ENCODE measurements at regions not wholly inside any gene's neighbourhood (a gene's known extent, or its start where the extent isn't known, plus 50 kb on each side); places are given as distances from the start of the nearest gene placed in this dataset.

DNA sequence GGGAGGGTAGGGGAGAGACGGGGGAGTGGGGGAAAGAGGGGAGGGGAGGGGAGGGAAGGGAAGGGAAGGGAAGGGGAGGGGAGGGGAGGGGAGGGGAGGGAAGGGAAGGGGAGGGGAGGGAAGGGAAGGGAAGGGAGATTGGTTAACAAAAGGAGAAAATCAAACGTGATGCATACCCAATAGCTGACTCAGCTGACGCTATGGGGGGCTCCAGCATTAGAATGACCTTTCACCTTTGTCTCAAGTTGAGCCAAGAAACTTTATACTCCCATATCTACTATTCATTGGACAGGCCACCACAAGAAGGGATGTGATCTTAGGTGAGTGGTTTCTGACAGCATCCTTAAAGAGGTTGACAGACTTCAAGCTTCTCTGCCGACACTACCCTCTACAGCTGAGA, 432.8 kb upstream of the CDH5 start:
- TF ChIP-seq, protein P1, sequence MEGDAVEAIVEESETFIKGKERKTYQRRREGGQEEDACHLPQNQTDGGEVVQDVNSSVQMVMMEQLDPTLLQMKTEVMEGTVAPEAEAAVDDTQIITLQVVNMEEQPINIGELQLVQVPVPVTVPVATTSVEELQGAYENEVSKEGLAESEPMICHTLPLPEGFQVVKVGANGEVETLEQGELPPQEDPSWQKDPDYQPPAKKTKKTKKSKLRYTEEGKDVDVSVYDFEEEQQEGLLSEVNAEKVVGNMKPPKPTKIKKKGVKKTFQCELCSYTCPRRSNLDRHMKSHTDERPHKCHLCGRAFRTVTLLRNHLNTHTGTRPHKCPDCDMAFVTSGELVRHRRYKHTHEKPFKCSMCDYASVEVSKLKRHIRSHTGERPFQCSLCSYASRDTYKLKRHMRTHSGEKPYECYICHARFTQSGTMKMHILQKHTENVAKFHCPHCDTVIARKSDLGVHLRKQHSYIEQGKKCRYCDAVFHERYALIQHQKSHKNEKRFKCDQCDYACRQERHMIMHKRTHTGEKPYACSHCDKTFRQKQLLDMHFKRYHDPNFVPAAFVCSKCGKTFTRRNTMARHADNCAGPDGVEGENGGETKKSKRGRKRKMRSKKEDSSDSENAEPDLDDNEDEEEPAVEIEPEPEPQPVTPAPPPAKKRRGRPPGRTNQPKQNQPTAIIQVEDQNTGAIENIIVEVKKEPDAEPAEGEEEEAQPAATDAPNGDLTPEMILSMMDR (IDR thresholded peaks at IDR 0.05; ENCODE audit: low read depth, low read length) = no peak
- no peak overlapping the region for H3K4me3 ChIP-seq (replicated peaks in 1 of 2; ENCODE audit: low read depth in 2 of 2, low read length in 2 of 2)
- DNase-seq (ENCODE audit: low read depth in 2 of 2) = no peak

GRCh38 chr16:65932350-65933072, 434.0 kb upstream of the CDH5 start:
- TF ChIP-seq, protein P1 (IDR thresholded peaks at IDR 0.05; ENCODE audit: low read depth, low read length) = no peak
- no peak overlapping the region for H3K4me3 ChIP-seq (replicated peaks in 1 of 2; ENCODE audit: low read depth in 2 of 2, low read length in 2 of 2)
- DNase-seq (ENCODE audit: low read depth in 2 of 2) = no peak

GRCh38 chr16:65922923-65923322, 443.6 kb upstream of the CDH5 start:
- DNase-seq (ENCODE audit: low read depth in 2 of 2) = no peak
- no peak overlapping the region for H3K4me3 ChIP-seq (replicated peaks in 1 of 2; ENCODE audit: low read depth in 2 of 2, low read length in 2 of 2)
- TF ChIP-seq, protein P1 (IDR thresholded peaks at IDR 0.05; ENCODE audit: low read depth, low read length) = no peak

GRCh38 chr16:65919986-65920376, 446.5 kb upstream of the CDH5 start:
- no peak for DNase-seq (ENCODE audit: low read depth in 2 of 2)
- H3K4me3 ChIP-seq (replicated peaks in 1 of 2; ENCODE audit: low read depth in 2 of 2, low read length in 2 of 2) = no peak overlapping the region
- TF ChIP-seq, protein P1 (IDR thresholded peaks at IDR 0.05; ENCODE audit: low read depth, low read length) = no peak

GRCh38 chr16:65919145-65919985, 447.1 kb upstream of the CDH5 start:
- DNase-seq (ENCODE audit: low read depth in 2 of 2) = no peak
- H3K4me3 ChIP-seq (replicated peaks in 1 of 2; ENCODE audit: low read depth in 2 of 2, low read length in 2 of 2) = no peak overlapping the region
- TF ChIP-seq, protein P1 (IDR thresholded peaks at IDR 0.05; ENCODE audit: low read depth, low read length) = no peak

DNA sequence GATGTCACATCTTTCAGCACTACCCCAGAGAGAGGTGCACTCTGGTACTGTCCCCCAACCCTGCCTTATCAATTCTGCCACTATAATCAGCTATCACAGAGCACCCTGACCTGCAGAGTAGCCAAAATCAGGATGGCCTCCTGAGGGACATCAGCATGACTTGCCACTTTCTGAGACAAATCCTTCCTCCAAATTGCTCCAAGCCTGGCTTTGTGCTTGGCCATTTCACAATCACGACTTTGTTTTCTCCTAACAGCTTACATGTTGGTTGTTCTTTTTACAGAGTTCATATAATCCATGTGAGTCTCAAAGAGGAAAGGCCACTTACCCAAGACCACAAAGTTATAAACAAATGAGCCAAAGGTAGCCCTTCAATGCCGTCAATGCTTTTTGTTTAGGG, 449.0 kb upstream of the CDH5 start:
- H3K4me3 ChIP-seq (replicated peaks in 1 of 2; ENCODE audit: low read depth in 2 of 2, low read length in 2 of 2) = no peak overlapping the region
- TF ChIP-seq, protein P1 (IDR thresholded peaks at IDR 0.05; ENCODE audit: low read depth, low read length) = no peak
- peak in 1 of 2 donors; percentile 4 for DNase-seq (ENCODE audit: low read depth in 2 of 2)

Measured in cardiac fibroblast (primary cell).